Spleen (tissue), 11 donors: ENCODE measurements at regions not wholly inside any gene's neighbourhood (a gene's known extent, or its start where the extent isn't known, plus 50 kb on each side); places are given as distances from the start of the nearest gene placed in this dataset.

Experiments used
- DNase-seq: peaks from one replicate; pipeline ENCODE4 v3.0.0-alpha.2; 2020
- H3K27ac ChIP-seq, 8 donors: fragments of 200-600 bp; sonication (generic) in 7 of 8; 1 replicate in 4 of 8; 2 replicates in 4 of 8; pipeline versions ENCODE4 v1.5.0 to v1.8.0; 2016 to 2021; ENCODE audit warnings: inconsistent platforms in 4 of 8, mild to moderate bottlenecking in 4 of 8, moderate library complexity in 1 of 8
- H3K27me3 ChIP-seq, 7 donors: fragments of 200-600 bp; sonication (generic) in 6 of 7; replicated peaks in 1 of 7; 1 replicate in 4 of 7; 2 replicates in 3 of 7; pipeline versions ENCODE4 v1.5.0 to v1.8.0; 2016 to 2021; ENCODE audit warnings: inconsistent platforms in 3 of 7, mild to moderate bottlenecking in 1 of 7
- H3K36me3 ChIP-seq, 6 donors: fragments of 200-600 bp; sonication (generic) in 5 of 6; 1 replicate in 4 of 6; 2 replicates in 2 of 6; pipeline versions ENCODE4 v1.5.0 to v1.8.0; 2016 to 2021; ENCODE audit warnings: inconsistent platforms in 2 of 6
- H3K4me1 ChIP-seq, 6 donors: fragments of 200-600 bp; sonication (generic) in 5 of 6; 1 replicate in 3 of 6; 2 replicates in 3 of 6; pipeline versions ENCODE4 v1.5.0 to v1.8.0; 2016 to 2021; ENCODE audit warnings: inconsistent platforms in 3 of 6
- H3K4me3 ChIP-seq, 8 donors: fragments of 200-600 bp; sonication (generic) in 7 of 8; 1 replicate in 4 of 8; 2 replicates in 4 of 8; pipeline versions ENCODE4 v1.5.0 to v1.8.0; 2016 to 2021; ENCODE audit warnings: inconsistent platforms in 4 of 8, mild to moderate bottlenecking in 4 of 8, moderate library complexity in 2 of 8
- H3K9me3 ChIP-seq, 8 donors: fragments of 200-600 bp; sonication (generic) in 7 of 8; 1 replicate in 4 of 8; 2 replicates in 4 of 8; pipeline versions ENCODE4 v1.5.0 to v1.8.0; 2016 to 2021; ENCODE audit warnings: inconsistent platforms in 4 of 8
- POLR2A ChIP-seq, 3 donors: fragments of 450-650 bp; IDR thresholded peaks; one replicate each; pipeline ENCODE4 v1.5.1; 2017; ENCODE audit warnings: antibody characterized with exemption in 3 of 3, mild to moderate bottlenecking in 1 of 3
- POLR2AphosphoS5 ChIP-seq, 3 donors: sonication (generic); formaldehyde crosslinking; IDR thresholded peaks; one replicate each; pipeline ENCODE4 v1.5.1; 2017; ENCODE audit warnings: antibody characterized with exemption in 3 of 3
- WGBS, 5 donors: extraction: QIAGEN DNeasy Blood & Tissue Kit in 3 of 5; methylation state at CpG; one replicate each; pipeline versions ENCODE4 v1.1.5 to v1.1.7; 2013 to 2018; 5-methylcytosine and 5-hydroxymethylcytosine counted together
- intact Hi-C: fragments of 100-400 bp; cut with DNase I; formaldehyde crosslinking; loops from one replicate; pipeline ENCODE4 v1.15.0; 2023; ENCODE audit warnings: low total_unique reads
- TF ChIP-seq, protein P1 (sequence below), 11 experiments: fragments of 200-600 bp in 7 of 11; fragments of 450-650 bp in 4 of 11; sonication (generic) in 4 of 11; IDR thresholded peaks in 8 of 11; conservative IDR thresholded peaks in 3 of 11; 1 replicate in 7 of 11; 2 replicates in 4 of 11; pipeline versions ENCODE4 v1.4.0 to v1.8.0; 2016 to 2021; ENCODE audit warnings: antibody characterized with exemption in 11 of 11, inconsistent platforms in 4 of 11, mild to moderate bottlenecking in 1 of 11
- donor health status: healthy with polysubstance abuse.
- donor health status: DM: no; HTN: no; CAD: no; lungs with moderate emphysema.
- donor health status: DM: no; HTN: no; CAD: no.
- donor health status: Bipolar disorder and iron deficiency.
- donor health status: healthy.
- donor health status: DM: no; HTN: no; CAD: no.
- donor health status: DM: yes; HTN: yes; CAD: no.

DNA sequence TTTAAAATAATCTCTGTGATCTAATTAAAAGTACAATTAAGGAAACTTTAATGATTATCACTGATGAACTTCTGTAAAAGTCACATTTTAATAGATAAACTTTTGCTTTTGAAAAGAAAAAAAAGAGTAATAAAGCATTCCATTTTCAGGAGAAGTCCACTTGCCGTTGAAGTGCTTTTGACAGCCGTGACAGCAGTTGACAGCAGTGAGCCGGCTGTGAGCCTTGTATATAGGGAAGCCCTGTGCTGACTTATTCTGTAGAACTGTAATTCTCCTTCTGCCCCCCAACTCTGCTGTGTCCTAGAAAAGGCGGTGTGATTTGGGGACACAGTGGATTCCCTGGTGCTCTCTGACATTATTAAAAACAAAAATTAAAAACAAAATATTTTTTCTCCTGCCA, 78.0 kb downstream of the POM121L12 start:
- Histone ChIP-seq H3K4me3 (no peak overlapping the region), H3K27ac (no peak overlapping the region), H3K4me1 (no peaks in the 10 kb centered on the region), H3K36me3 (no peaks in the 10 kb centered on the region), H3K27me3 (no peaks in the 10 kb centered on the region), H3K9me3 (peaks cover 0 to 11% (median 2%) of the 10 kb centered on the region in 8 donors)
- 64 to 75% (median 71%) methylated on average over 4 of the region's 4 CpGs for WGBS, 5 donors
- TF ChIP-seq POLR2AphosphoS5 (IDR thresholded peaks at IDR 0.05), result no peak
- TF ChIP-seq, protein P1, sequence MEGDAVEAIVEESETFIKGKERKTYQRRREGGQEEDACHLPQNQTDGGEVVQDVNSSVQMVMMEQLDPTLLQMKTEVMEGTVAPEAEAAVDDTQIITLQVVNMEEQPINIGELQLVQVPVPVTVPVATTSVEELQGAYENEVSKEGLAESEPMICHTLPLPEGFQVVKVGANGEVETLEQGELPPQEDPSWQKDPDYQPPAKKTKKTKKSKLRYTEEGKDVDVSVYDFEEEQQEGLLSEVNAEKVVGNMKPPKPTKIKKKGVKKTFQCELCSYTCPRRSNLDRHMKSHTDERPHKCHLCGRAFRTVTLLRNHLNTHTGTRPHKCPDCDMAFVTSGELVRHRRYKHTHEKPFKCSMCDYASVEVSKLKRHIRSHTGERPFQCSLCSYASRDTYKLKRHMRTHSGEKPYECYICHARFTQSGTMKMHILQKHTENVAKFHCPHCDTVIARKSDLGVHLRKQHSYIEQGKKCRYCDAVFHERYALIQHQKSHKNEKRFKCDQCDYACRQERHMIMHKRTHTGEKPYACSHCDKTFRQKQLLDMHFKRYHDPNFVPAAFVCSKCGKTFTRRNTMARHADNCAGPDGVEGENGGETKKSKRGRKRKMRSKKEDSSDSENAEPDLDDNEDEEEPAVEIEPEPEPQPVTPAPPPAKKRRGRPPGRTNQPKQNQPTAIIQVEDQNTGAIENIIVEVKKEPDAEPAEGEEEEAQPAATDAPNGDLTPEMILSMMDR (IDR thresholded peaks at IDR 0.05 in 8 of 11, conservative IDR thresholded peaks at IDR 0.05 in 3 of 11), result no peak
- no peak for TF ChIP-seq POLR2A (IDR thresholded peaks at IDR 0.05)
- no peak for DNase-seq
- intact Hi-C loops, result no loop called here

DNA sequence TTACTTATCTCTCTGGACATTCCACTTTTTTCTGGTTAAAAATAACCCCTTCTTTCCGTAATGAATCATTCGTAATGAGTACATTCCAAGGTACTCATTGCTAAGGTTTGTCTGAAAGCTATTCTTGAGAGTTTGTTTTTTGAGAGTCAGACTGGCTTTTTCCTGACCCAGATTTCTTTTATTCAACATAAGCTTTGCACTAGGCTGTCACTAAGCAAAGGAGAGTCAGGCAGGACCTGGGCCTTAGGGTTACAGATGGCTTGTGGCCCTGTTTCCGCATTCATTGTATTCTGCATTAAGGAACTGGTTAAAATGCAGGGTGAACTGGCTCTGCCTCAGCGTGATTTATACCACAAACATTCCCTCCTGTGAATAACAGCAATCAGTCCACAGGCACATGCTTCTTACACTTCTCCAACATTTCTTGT, 84.1 kb downstream of the POM121L12 start:
- TF ChIP-seq POLR2AphosphoS5 (IDR thresholded peaks at IDR 0.05) (no peak), POLR2A (IDR thresholded peaks at IDR 0.05) (no peak)
- TF ChIP-seq, protein P1 (IDR thresholded peaks at IDR 0.05 in 8 of 11, conservative IDR thresholded peaks at IDR 0.05 in 3 of 11), result no peak
- Histone ChIP-seq H3K27ac (no peak overlapping the region), H3K27me3 (no peaks in the 10 kb centered on the region), H3K9me3 (peaks cover 0 to 19% (median 3%) of the 10 kb centered on the region in 8 donors), H3K36me3 (no peaks in the 10 kb centered on the region), H3K4me3 (no peak overlapping the region), H3K4me1 (no peaks in the 10 kb centered on the region)
- DNase-seq, result no peak
- WGBS, 5 donors, result 52 to 64% (median 54%) methylated on average over 4 of the region's 4 CpGs
- intact Hi-C loops, result no loop called here

DNA sequence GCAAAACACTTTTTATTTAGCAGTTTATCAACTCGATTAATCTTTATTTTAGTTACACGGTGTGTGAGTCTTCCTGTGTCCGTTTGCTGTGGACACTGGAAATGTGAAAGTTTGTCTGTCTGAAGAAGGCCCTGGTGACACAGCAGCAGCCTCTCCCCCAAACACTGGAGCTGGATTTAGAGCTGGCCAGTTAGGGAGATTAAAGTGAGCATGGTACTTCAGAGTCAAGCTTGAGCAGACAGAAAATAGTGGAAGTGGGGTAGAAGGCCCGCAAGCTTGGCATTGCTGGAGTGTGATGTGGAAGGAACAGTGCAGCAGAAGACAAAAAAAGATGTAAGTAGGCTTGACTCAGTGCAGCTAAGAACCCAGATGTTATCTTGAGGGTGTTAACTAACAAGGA, 85.9 kb downstream of the POM121L12 start:
- H3K27ac ChIP-seq, result no peak overlapping the region
- no peak for DNase-seq
- WGBS, 5 donors, result 80 to 88% (median 84%) methylated on average over 4 of the region's 4 CpGs
- H3K36me3 ChIP-seq, result no peaks in the 10 kb centered on the region
- H3K4me1 ChIP-seq, result no peaks in the 10 kb centered on the region
- no peak for TF ChIP-seq POLR2A (IDR thresholded peaks at IDR 0.05)
- no peak for TF ChIP-seq POLR2AphosphoS5 (IDR thresholded peaks at IDR 0.05)
- TF ChIP-seq, protein P1 (IDR thresholded peaks at IDR 0.05 in 8 of 11, conservative IDR thresholded peaks at IDR 0.05 in 3 of 11), result no peak
- H3K4me3 ChIP-seq, result no peak overlapping the region
- no peaks in the 10 kb centered on the region for H3K27me3 ChIP-seq
- intact Hi-C loops, result no loop called here
- peaks cover 0 to 19% (median 6%) of the 10 kb centered on the region in 8 donors for H3K9me3 ChIP-seq

DNA sequence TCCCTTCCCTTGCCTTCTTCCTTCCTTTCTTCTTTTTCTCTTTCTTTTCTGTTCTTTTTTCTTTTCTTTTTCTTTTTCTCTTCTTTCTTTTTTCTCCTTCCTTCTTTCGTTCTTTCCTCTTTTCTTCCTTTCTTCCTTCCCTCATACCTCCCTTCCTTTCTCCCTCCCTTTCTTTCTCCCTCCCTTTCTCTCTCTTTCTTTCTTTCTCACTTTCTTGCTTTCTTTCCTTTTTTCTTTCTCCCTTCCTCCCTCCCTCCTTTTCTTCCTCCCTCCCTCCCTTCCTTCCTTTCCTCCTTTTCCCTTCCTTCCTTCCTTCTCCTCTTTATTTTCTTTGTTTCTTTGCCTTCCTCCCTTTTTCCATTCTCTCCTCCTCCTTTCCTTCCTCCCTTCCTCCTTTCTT, 96.3 kb downstream of the POM121L12 start:
- H3K27me3 ChIP-seq, result no peaks in the 10 kb centered on the region
- WGBS, 5 donors, result 32 to 69% (median 65%) methylated on average over 1 of the region's 1 CpG
- no peaks in the 10 kb centered on the region for H3K36me3 ChIP-seq
- TF ChIP-seq, protein P1 (IDR thresholded peaks at IDR 0.05 in 8 of 11, conservative IDR thresholded peaks at IDR 0.05 in 3 of 11), result no peak
- TF ChIP-seq POLR2AphosphoS5 (IDR thresholded peaks at IDR 0.05) (no peak), POLR2A (IDR thresholded peaks at IDR 0.05) (no peak)
- no peak overlapping the region for H3K27ac ChIP-seq
- H3K9me3 ChIP-seq, result peaks cover 0 to 16% (median 2%) of the 10 kb centered on the region in 8 donors
- intact Hi-C loops, result no loop called here
- DNase-seq, result no peak
- H3K4me3 ChIP-seq, result no peak overlapping the region
- H3K4me1 ChIP-seq, result no peaks in the 10 kb centered on the region
